ENCODE measurements at regions not wholly inside any gene's neighbourhood (a gene's known extent, or its start where the extent isn't known, plus 50 kb on each side); places are given as distances from the start of the nearest gene placed in this dataset.

DNA sequence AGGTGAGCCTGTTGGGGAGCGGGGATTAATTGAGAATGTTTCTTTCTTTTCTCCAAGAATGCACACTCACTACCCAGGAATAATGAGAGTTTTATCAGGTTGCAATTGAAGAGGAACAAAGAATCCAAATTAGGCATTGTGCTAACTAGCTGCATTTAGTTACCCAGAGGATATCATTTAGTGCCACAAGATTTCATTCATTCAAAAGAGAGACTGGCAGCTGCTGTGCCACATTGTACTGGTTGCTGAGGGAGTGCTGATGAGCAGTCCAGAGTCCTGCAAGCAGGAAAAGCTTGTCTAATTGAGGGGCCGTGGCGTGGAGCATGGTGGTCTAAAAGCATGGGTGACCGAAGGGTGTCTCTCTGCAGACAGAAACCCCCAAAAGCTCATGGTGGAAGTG lies 97.6 kb downstream of the CTAGE1 start:
- TF ChIP-seq CTCF (conservative IDR thresholded peaks at IDR 0.05) (no peak), EZH2 (IDR thresholded peaks at IDR 0.05; ENCODE audit: low read depth) (no peak)
